ENCODE measurements at regions not wholly inside any gene's neighbourhood (a gene's known extent, or its start where the extent isn't known, plus 50 kb on each side); places are given as distances from the start of the nearest gene placed in this dataset.

GRCh38 chr5:53739111-53739510 is 178.7 kb downstream of the NDUFS4 start:
- TF ChIP-seq YY1 (IDR thresholded peaks at IDR 0.05; ENCODE audit: low read depth) (no peak), NFIC (IDR thresholded peaks at IDR 0.05) (no peak), TCF12 (IDR thresholded peaks at IDR 0.05; ENCODE audit: low read depth) (no peak), REST (IDR thresholded peaks at IDR 0.05; ENCODE audit: low read depth) (no peak), TEAD4 (IDR thresholded peaks at IDR 0.05) (no peak), EGR1 (IDR thresholded peaks at IDR 0.05) (no peak), TAF1 (IDR thresholded peaks at IDR 0.05; ENCODE audit: low read depth) (no peak), CREB1 (IDR thresholded peaks at IDR 0.05; ENCODE audit: low read depth) (no peak), CEBPB (IDR thresholded peaks at IDR 0.05) (no peak), RAD21 (IDR thresholded peaks at IDR 0.05; ENCODE audit: low read depth) (no peak)
